ENCODE measurements at regions not wholly inside any gene's neighbourhood (a gene's known extent, or its start where the extent isn't known, plus 50 kb on each side); places are given as distances from the start of the nearest gene placed in this dataset.

DNA sequence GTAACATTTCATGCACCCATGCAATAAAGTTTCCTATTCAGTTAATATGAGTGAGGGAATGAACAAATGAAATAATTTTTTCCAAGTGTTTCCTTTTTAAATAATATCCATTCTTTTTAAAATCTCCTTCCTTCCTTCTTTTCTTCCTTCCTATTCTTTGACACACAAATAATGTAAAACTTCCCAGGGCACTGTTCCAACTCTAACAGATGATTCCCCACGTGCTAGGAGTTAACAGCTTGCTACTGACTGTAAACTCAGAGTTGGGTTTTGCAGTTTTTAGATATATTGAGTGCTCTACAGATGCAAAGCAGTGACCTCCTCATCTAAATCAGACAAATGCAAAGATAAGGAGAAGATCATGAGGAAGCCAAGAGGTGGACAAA is 54.0 kb upstream of the POU2F1 start:
- ATAC-seq, result no peak
- Mint-ChIP-seq H3K4me1 (no peaks in the 10 kb centered on the region), H3K4me3 (no peak overlapping the region), H3K27ac (no peak overlapping the region), H3K9me3 (no peaks in the 10 kb centered on the region), H3K27me3 (peaks cover 52% of the 10 kb centered on the region), H3K36me3 (no peaks in the 10 kb centered on the region)

DNA sequence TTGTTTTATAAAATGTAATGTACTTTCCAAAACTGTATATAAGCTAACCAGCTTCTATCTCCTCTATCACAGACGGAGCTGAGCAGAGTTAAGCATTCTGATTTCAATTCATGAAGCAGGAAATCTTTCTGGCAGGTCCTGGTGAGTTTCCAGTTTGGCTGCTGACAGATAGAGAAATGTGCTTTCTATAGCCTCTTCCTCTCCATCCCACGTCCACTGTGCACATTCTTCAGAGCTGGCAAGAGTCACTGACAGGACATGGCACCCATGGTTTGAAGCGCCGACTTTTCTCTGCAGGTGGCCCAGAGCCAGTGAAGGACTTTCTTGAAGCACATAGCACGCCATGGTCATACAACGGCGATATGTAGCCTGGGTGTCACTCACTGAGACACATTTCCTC is 52.3 kb upstream of the POU2F1 start:
- no peaks in the 10 kb centered on the region for H3K36me3 Mint-ChIP-seq
- no peak overlapping the region for H3K4me3 Mint-ChIP-seq
- no peak overlapping the region for H3K27ac Mint-ChIP-seq
- no peak for ATAC-seq
- peaks cover 51% of the 10 kb centered on the region for H3K27me3 Mint-ChIP-seq
- H3K9me3 Mint-ChIP-seq, result no peaks in the 10 kb centered on the region
- no peaks in the 10 kb centered on the region for H3K4me1 Mint-ChIP-seq

DNA sequence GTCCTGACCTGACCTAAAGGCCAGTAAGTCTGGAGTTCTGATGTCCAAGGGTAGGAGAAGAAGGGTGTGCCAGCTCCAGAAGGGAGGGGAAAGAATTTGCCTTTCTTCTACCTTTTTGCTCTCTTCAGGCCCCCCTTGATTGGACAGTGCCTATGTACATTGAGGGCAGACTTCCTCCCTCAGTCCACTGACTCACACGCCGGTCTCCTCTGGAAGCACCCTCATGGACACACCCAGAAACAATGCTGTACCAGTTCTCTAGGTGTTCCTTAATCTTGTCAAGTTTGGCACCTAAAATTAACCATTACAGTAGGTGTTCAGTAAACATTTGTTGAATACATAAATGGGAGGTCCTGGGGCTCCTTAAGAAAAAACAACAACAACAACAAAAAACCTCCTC is 51.0 kb upstream of the POU2F1 start:
- Mint-ChIP-seq H3K4me3 (no peak overlapping the region), H3K27ac (no peak overlapping the region), H3K9me3 (no peaks in the 10 kb centered on the region), H3K36me3 (no peaks in the 10 kb centered on the region), H3K4me1 (no peaks in the 10 kb centered on the region), H3K27me3 (peaks cover 50% of the 10 kb centered on the region)
- ATAC-seq, result no peak
